Frontal cortex (tissue), 3 donors: ENCODE measurements at regions not wholly inside any gene's neighbourhood (a gene's known extent, or its start where the extent isn't known, plus 50 kb on each side); places are given as distances from the start of the nearest gene placed in this dataset.

Source experiments
- DNase-seq, 2 donors: peaks; one replicate each; pipeline ENCODE4 v3.0.0; 2012; ENCODE audit warnings: low spot score in 2 of 2
- FAIRE-seq: peaks from 2 replicates; lab custom pipeline; 2012; peaks lifted over from hg19 to GRCh38; lab: Jason Lieb, UNC
- donor health status: control.
- donor health status: control.
- donor health status: control.

DNA sequence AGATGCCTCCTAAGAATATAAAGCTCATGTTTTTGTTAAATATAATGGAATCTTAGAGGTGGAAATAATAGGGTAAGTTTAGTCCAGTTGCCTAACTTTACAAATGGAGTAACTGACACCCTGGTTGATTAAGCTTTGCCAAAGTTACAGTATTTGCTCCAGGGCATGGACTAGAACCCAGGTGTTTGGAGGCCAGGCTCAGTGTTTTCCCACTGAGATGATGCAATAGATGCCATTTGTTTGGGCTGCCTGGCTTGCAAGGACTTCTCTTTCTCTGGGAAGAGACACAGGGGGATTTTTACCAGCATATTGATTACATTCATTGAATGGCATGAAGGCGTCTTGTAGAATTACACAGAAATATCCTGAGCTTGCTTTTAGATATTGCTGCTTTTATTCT, 397.8 kb downstream of the SLC4A3 start:
- DNase-seq (no peak), FAIRE-seq (no peak)

DNA sequence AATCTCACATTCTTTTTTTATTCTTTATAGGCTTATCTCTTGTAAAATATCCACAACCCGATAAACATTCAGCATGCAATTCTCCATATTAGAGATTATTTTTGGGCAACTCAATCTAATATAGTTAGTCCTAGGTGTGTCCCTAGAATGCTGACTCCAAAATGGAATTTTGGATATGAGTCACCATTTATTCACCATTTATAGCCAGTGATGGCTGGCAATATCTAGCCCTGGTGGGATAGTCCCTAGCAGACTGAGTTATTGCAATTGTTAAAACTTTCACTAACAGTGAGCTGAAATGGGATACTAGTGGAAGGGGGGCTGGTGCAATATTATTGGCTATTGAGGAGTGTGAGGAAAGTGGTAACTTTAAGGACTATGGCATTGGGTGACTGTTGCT, 401.6 kb downstream of the SLC4A3 start:
- DNase-seq: no peak
- no peak for FAIRE-seq

DNA sequence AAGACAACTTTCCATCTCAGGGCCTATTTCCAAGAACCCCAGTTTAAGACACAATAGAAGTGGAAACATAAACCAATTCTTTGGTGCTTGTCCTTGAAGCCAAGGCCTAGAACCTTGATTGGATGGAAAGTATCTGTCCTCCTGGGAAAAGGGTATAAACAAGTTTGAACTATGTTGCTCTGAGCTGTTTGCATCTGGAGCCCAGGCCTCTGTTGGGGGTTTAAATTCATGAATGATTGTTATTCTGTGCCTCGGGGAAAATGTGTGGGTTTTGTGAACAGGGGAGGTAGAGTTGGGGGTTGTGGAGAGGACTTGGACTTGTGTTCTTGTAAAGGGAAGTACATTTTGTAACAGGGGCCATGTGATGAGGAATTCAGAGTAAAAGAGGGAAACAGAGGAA, 406.1 kb downstream of the SLC4A3 start:
- DNase-seq (no peak), FAIRE-seq (no peak)

DNA sequence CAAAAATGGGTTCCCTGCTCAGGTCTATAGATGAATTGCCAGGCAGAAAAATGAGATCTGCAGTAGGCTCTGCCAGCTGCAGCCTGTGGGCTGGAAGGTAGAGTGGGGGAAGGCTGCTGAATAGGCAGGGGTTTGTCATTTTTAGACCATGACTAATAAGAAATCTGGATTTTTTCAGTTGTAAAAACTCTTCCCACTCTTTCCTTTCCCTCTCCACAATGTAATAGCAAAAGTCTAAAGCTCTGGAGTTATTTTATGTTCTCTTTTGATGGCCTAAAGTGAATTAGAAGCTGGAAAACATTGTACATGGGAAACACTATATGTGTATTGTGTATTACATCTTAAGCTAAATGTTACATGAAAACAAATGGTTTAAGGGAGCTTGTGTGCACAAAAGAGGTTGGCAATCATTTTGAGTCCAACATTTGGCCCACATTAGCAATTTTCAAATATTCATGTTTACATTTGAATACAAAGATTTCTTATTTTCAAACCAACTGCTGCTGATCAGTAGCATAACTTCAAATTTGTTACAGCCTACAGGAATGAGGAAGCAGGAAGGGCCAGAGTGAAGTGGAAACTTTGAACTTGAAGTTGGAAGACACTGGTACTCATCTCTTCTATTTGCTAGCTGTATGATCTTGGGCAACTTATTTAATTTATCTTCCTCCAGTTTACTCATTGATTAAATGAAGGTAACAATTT, 407.1 kb downstream of the SLC4A3 start:
- FAIRE-seq: no peak
- no peak for DNase-seq

DNA sequence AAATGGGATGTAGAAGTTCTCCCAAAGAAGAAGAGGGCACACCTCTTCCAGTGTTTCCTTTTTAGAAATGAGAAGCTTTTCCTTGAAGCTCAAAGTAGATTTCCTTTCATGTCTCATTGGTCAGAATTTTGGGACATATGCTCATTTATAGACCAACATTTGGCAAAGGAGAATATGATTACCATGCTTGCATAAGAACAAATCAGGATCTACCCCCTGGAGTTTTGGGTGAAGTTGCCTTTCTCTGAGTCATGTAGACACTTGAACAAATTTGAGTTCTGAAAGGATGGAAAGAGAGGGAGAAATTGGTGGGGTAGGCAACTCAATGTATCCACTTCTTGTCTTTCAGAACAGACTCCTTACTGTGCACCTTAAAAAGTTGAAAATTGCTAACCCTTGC, 409.0 kb downstream of the SLC4A3 start:
- DNase-seq (no peak), FAIRE-seq (no peak)

DNA sequence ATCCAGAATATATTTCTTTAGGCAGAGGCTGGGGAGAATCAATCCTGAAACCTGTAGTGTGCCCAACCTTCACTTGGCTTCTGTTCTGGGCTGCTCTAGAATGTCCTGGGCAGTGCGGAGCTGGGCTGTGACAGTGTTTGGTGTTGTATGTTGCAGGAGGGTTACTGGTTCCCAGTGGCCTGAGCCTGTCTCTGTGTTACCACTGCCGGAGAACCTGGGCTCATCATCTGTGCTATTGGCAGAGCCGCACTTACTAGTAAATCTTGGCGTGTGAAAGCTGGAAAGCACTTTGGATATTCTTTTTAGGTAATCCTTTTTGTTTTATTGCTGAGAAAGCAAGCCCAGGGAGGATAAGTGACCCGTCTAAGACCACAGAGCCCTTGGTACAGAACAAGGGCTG, 412.9 kb downstream of the SLC4A3 start:
- no peak for DNase-seq
- FAIRE-seq: no peak

DNA sequence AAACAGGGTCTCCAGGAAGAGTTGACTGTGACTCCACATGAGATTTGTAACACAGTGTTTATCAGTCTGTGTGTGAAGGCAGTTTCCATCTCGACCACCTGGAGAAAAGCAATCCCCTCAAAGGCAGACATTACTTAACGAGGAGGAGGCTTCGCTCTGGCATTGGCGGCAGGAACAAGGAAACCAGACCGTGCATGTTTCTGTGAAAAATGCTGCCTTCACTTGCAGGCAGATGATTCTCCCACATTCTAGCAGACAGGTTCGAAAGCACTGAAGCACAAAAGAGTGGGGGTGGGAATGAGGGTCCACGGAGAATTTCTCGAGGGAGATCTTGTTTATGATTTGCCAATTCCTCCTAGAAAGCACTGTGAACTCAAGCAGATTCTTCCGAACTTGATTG, 414.0 kb downstream of the SLC4A3 start:
- FAIRE-seq: no peak
- no peak for DNase-seq

DNA sequence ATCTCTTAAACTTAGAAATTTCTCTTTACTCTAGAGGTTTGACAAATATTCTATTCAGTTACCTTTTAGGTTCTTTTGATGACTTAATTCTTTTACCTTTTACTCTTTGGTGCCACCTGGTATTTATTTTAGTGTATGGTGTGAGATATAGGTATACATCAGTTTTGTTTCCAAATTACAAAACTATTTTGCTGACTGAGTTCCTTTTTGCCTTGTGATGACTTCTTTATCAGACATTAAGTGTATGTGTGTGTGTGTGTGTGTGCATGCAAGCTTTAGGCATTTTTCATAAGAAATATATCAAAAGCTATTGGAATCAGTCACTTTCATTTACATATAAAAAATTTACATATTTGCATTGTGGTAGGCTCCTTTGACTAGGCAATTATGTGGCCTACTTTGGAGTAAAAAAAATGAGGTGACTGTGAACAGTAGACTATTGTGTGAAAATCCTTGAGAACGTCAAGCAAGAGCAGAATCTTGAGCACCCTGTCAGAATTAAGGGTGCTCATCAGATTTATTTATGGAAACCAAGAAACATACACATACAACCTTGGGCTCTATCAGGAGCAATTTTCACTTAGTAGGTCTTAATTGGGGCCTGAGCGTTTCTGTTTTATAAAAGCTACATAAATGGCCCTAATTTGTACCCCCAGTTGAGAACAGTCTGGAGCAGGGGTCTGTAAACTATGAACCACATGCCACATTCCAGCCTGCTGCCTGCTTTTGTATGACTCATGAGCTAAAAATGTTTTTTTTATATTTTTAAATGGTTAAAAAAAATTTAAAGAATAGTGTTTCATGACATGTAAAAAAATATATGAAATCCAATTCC, 415.9 kb downstream of the SLC4A3 start:
- FAIRE-seq (no peak), DNase-seq (no peak)

DNA sequence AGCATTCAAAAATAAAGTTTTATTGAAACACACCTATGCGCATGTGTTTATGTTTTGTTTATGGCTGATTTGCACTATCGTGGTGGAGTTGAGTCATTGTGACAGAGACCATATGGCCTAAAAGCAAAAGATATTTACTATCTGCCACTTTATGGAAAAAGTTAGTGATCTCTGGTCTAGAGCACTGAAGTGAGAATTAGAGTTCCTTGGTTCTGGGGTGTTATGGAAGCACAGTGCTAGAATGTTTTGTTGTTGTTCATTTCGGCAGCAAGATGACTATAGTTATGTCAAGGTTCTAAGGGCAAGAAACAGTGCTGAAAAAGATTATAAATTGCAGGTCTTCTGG, 416.5 kb downstream of the SLC4A3 start:
- DNase-seq (no peak), FAIRE-seq (no peak)

DNA sequence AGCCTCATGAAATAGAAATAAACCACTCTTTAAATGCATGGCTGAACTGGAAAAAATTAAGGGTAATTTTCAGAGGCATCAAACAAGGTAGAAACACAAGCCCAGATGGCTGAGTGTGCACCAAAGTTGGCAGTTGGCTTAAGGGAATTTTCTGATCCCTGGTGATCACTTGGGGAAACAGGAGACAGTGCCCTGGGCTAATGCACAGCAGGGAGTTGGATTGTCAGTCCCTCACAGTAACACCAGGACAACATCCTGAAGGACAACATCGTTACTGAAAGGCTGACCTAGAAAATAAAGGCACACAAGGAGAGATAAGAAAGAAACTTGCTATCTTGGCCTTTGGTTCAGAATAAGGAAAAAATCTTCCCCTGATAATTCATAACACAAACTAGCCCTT, 417.0 kb downstream of the SLC4A3 start:
- DNase-seq (no peak), FAIRE-seq (no peak)

DNA sequence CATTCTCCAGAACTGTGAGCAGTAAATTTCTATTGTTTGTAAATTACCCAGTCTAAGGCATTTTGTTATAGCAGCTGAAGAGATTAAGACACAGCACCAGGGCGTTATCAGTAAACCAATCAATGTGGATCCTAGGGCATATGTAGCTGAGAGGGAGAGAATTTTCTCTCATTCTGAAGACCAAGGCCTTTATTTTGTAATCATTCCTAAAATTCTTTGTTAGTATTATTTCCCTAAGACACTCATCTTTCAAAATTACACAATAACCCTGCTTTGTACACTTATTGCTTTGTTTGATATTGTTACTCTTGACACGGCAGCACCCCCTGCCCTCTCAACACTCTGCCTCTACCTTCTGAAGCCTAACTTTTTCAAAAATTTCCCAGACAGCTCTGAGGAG, 419.1 kb downstream of the SLC4A3 start:
- FAIRE-seq: no peak
- no peak for DNase-seq

DNA sequence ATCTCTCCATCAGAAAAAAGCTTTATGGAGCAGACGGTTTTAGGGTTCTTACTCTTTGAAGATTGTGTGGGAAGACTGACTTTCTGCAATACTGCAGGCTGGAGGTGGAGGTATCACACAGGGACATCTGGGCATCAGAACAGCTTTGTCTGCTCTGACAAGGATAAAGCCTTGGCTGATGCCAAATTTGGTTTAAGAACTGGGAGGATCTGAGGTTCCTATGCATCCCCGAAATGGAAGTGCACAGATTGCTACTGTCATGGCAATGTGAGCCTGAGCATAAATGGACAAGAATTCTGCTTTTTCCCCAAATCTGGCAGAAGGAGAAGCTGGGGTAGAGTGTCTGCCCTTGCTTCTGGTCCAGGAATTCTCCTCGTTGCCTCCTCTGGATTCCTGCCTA, 424.3 kb downstream of the SLC4A3 start:
- DNase-seq (no peak), FAIRE-seq (no peak)

DNA sequence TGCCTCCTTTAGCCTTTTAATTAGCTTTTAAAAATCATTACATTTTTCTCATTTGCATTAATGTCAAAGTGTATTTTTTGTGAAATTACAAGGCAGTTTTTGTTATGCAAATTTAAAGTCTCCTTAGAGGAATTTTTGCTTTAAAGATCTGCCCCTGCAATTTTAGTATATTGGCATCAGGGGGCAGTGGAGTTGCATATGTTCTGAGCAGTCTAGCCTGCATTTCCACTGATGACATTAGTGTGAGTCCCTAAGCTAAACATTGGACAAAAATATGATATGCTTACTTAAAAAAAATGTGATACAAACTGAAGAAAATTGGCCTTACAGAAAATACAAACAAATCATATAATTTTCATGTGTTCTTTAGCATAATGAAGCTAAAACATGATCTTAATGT, 426.5 kb downstream of the SLC4A3 start:
- no peak for FAIRE-seq

DNA sequence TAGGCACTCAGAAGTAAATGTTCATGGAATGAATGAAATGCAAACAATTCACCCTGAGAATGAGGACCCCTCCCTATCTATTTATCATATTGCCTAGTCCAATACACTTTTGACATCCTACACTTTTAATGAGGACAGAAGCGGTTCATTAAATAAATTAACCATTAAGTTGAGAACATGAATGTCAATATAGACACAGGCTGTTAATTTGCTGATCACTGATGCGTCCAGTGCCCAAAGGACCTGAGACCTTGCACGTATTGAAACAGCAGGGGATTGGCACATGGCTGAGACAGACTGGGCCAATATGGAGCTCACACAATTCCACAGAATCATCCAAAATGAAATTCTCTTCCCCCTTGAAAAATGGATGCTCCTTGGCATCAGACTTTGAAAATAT, 430.0 kb downstream of the SLC4A3 start:
- FAIRE-seq (no peak), DNase-seq (no peak)

More for the DNA sequence above, 426.5 kb downstream of the SLC4A3 start:
- DNase-seq: no peak

DNA sequence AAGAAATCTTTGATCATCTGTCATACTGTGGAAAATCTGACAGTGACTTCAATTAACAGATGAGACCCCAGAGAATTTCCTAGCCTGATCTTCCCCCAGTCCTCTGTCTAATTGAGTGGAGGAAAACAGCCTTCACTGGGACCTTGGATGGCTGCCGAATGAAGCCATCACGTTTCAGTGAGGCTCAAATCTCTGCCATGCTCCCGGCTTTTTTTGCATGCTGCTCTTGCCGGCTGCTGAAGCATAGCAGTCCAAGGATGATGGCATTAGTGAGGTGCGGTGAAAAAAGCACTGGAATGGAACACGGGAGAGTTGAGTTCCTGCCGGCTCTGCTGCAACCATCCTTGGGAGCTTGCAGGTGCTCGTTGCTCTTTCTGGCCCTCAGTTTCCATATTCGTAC, 430.5 kb downstream of the SLC4A3 start:
- FAIRE-seq (no peak), DNase-seq (no peak)

DNA sequence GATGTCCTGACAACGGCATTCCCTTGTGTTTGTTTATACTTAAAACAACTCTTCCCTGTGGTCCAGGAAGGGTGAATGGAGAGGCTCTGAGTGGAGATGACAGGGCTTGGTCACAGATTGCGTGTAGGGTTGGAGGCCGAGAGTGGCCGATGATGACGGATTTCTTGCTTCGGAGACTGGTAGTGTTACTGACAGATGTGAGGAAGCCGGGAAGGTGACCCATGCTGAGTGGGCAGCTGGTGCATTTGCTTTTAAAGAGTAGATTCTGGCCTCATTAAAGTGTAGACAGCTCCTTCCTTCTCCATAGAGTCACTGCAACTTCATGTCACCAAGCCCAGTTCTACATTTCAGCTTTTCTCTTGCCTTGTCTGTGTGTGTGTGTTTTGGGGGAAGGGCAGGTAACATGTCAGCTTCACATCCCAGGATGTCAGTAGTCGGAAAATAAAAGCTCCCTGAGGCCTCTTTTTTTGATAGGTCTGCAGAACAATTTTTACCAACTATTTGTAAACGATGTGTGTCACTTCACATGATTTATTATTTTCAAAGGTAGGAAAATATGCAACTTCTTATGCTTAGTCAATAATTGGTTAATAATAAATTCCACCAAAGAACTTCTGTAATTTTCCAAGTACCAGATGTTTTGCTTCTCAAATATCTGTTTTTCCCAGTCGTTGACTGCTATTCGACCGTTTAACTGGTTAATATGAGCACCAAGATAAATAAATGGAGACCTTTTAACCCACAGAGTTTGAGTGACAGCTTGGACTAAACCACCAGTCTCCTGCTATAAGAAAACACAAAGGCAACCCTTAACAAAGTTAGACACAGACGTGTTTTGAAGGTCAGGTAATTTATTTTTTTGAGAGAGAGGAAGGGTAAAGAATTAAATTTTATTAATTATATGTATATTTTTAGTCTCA, 436.9 kb downstream of the SLC4A3 start:
- no peak for DNase-seq
- no peak for FAIRE-seq

DNA sequence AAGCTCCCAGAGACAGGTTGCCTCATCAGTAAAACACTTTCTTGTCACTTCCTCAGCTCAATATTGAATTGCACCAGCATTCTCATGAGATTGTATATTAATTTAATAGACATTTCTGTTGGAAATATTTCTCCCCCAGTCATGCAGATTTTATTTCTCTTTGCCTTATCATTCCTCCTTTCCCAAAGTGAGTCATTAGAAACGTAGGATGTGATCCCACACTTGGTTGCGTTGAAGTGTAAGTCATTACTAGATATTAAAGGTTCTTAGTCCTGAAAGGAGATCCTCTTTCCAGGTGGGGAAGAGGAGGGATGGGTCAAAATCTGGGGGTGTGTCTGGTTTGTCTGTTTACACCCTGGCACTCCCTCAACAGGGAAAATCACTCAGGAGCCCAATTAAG, 438.2 kb downstream of the SLC4A3 start:
- no peak for FAIRE-seq
- DNase-seq: no peak

DNA sequence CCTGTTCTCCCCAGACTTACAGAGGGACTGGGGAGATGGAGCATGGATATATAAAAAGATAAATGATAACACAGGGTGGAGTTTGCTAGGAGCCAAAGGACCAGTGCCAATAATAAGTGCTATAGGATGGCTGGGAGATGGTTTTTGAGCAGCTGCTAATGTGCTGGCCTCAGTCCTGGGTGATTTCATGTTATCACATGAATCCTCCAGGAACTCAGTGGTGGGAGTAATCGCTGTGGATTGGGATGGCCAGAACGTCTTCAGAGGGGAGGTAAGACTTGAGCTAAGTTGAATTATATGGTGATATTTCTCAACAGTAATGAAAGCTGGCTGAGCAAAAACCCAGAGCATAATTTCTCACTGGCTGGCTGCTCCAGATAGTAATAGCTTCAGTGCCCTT, 441.4 kb downstream of the SLC4A3 start:
- FAIRE-seq (no peak), DNase-seq (no peak)

DNA sequence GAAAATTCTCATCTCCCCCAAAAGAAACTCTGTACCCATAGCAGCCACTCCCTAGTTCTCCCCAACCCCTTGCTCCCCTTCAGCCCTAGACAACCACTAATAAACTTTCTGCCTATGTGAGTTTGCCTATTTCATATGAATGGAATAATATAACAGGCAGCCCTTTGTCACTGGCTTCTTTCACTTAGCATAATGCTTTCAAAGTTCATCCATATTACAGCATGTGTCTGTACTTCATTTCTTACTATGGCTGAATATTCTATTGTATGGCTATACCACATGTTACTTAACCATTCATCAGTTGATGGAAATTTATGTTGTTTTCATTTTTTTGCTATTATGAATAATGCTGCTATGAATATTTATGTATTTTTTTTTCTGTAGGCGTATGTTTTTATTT, 442.9 kb downstream of the SLC4A3 start:
- FAIRE-seq (no peak), DNase-seq (no peak)

DNA sequence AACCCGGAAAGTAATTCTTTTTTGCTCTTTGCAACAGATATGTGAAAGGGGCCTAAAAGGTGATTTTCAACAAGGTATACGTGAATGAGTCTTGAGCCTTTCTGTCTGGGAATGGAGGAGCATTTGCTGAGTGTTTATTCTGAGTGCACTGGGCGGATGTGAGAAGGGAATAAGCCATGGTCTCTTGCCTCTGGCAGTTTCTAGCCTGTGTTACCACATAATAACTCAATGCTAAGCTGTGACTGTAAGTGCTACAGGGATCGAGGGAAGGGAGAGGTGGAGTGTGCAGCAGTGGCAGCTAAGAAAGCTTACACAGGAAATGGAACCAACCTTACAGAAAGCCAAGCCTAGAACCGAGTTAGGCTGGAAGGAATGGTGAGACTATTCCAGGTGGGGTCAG, 444.3 kb downstream of the SLC4A3 start:
- no peak for FAIRE-seq
- DNase-seq: no peak
